NCI-H2029 (cell line): ENCODE measurements at regions not wholly inside any gene's neighbourhood (a gene's known extent, or its start where the extent isn't known, plus 50 kb on each side); places are given as distances from the start of the nearest gene placed in this dataset.

Experiments
- DNase-seq: peaks from one replicate; lab custom pipeline; 2025; lab: John Stamatoyannopoulos, UW

DNA sequence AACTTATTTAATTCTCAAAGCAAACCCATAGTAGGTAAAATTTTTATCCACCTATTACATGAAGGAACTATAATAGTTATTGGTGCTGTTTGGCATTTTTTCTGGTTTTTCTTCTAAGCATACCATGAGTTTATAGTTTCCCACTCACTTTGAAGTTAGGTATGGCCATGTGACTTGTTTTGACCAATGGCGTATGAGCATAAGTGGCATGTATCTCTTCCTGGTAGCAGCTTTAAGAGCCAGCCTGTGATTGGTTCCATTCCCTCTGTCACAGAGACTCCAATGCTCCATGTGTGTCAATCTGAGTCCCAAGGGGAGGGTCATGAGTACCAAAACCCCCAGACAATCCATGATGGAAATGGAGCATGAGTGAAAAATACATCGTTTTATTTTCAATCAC is 282.9 kb upstream of the N4BP1 start:
- DNase-seq = no peak

DNA sequence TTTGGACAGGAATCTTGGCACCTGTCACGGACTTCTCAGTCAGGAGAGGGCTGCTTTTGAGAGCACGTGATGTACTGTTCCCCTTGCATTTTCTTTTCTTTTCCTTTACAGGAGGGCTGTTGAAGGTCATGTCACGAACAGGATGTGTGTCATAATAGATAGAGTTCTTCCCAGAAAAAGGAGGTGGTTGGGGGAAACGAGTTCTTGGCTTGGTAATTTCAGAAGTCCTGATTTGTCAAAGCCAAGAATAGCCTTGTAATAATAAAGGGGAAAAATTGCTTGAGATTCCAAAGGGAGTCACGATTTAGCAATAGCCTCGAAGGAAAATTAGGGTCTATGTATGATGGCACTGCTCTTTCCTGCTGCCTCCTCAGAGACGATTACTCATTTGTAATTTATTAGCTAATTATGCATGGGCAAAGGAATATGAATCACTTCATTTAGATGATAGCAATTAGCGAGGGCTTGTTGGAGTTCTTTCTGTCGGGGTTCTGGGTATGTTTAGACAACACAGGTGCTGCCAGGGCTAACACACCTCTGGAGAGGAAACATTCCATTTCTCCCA is 277.7 kb upstream of the N4BP1 start:
- DNase-seq = no peak

DNA sequence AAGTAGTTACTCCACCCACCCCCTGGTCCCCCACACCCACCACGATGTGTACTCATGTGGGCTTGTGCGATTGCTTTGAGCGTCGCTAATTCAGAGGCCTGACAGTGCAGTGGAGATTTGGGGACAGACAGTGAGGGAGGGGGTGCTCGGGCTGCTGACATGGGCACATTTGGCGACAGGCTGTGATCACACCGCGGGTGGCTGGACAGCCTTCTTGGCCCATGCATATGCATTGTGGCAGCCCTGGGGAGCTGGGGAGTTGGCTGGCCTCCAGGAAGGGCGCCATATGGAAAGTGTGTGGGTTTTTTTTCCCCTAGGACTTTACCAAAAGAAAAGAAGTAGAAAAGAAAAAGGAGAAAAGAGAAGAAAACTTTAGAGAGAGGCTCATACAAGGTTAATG is 275.5 kb upstream of the N4BP1 start:
- no peak for DNase-seq

DNA sequence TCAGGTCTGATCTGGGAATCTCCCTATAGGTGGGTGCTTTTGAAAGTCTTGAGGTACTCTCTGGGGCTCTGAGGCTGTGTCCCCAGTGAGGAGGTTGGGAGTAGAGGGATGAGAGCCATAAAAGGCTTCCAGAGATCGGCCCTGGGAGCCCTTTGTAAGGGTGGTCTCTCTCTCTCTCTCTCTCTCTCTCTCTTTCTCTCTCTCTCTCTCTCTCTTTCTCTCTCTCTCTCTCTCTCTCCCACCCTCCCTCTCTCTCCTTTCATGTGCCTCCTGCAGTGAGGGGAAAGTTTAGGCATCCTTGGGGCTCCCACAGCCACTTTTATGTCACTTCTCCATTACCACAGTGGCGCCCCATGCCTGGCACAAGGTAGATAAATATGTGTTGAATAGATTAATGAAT is 271.3 kb upstream of the N4BP1 start:
- no peak for DNase-seq

DNA sequence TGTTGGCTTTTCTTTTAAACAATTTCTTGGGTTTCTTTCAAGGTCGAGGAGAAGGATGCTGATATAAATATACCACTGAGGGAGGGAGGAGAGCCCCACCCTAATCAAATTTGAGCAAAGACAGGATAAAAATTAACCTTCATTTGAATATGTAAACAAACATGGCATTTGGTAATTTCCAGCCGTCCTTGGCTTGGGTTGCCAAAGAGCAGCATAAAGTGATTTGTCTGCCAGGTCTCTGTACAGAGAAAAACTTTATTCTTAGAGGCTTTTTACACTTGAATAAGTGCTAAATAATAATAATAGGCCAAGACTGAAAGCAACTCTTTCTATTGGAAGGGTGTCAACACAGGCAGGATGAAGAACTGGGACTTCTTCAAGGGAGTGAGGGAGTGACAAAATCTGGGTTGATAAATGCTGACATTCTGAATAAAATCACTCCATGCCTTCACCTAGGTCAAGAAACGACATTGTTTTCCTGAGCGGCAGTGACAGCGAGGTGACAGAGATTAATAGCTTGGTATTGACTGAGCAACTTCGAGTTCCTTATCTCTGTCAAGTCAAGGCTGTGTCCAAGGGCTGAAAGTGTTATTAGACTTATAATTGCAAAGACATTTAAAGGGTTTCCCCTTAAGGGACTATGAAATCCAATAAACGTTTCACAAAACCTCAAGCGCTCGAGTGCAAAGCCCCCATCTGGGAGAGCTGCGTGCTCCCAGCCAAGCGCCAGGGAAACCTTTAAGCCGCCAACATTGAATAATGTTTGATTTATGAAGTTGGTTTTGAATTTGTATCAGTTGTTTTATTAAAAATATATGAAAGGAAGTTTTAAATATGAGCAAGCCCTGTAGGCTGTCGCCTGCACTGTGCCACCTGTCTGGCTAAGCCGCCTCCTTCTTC is 269.5 kb upstream of the N4BP1 start:
- no peak for DNase-seq

DNA sequence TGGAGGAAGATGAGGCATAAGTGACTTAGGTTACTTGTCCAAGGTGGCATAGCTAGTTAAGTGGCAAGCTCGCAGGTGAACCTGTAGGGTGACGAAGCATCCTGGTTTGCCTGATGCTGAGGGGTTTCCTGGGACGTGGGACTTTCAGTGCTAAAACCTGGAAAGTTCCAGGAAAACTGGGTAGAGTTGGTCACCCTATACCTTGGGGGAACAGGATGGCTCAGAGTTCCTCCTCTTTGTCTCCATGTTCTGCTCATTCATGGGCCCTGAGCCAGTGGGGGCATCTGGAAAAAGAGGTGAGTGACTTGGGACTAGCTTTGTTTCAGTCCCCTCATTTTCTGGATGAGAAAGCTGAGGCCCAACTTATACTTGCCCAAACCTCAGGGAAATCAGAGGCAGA is 268.0 kb upstream of the N4BP1 start:
- DNase-seq = no peak

DNA sequence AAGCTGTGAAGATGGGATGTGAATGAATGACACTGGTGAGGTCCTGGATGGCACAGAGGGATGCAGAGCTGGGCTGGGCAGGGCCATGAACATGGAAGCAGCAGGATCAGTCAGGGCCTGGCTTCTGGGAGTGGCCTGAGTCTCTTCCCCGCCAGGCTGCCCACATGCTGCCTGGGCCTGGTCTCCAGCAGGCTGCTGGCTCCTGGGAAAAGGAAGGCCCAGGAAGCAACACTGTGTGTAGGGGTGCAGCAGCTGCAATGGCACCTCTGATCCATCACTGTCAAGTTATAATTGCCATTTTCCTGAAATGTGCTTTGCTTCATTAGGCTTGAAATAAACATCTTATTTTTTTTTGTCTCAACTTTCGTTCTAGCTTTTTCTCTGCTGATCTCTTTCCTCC is 260.2 kb upstream of the N4BP1 start:
- no peak for DNase-seq

DNA sequence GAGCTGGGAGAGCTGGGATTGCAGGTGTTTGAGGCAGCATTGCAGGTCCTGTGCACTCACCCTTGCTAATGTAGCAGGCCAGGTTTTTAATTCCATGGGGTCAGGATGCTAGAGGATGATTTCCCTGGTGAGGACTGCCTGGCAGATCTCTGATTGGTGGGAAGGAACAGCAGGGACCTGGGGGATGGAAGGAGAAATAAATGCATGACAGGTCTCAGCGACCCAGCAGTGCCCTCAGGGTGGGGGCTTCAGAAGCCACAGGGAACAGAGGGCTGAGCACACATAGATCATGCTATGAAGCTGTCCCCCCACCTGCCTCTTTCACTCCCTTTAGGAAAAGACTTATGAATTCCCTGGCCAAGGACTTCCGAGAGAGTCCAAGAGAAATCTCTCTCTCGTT is 255.5 kb upstream of the N4BP1 start:
- DNase-seq = no peak

DNA sequence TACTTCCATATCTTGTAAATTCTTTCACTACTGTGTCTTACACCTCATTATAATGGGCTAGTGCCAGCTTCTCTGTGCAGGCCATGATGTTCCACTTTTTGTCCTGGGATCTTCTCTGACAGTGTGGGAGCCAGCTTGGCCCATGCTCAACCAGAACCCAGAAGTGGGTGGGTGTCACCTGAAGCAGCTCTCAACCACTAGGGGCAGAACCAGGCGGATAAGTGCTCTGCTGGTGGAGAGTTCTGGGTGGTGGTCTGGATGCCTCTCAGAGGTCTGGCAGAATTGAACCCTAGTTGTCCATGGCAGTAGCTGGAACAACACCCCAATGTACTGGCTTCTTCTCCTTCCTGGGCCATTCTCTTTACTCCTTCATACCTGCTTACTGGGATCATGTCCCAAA is 254.1 kb upstream of the N4BP1 start:
- no peak for DNase-seq

DNA sequence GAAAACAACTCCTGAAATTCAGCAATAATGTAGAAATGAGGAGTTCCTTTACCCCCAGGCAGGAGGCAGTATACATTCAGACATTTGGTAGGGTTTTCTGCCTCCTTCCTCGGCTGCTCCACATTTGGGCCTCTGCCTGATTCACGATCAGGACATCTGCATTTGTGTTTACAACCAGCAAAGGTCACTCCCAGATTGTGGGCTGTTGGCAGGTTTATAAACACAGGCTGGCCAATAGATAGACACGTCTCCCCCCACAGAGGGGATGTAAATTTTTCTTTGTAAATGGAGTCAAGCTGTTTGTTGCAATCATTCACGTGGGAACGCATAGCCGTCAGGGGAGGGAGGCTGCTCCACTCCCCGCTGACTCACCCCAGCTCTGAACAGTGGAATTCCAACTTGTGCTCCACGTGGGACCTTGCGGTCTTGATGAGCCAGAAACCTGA is 252.1 kb upstream of the N4BP1 start:
- DNase-seq = no peak

DNA sequence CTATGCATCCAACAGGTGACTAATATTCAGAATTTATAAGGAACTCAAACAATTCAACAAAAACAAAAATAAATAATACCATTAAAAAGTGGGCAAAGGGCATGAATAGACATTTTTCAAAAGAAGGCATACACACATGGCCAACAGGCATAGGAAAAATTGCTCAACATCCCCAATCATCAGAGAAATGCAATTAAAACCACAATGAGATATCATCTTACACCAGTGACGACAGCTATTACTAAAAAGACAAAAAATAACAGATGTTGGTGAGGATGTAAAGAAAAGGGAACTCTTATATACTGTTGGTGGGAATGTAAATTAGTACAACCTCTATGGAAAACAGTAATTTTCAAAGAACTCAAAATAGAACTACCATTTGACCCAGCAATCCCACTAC is 250.4 kb upstream of the N4BP1 start:
- no peak for DNase-seq

DNA sequence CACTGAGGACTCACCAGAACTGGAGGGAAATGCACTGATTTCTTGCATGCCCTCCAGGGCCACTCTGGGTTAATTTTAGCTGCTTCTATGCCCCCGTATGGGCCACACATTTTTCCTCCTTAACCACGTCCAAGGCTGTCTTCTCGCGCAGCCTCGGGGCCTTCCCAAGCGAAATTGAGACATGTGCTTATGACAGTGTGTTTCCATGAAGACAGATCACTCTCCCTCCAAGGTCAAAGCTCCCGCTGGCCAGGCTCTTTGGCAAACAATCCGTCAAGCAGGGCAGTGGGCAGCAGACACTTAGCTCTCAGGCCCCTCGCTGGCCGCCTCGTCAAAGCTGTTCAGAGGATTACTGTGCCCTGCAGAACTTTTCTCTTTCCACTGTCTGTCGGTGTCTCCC is 243.0 kb upstream of the N4BP1 start:
- DNase-seq = no peak

DNA sequence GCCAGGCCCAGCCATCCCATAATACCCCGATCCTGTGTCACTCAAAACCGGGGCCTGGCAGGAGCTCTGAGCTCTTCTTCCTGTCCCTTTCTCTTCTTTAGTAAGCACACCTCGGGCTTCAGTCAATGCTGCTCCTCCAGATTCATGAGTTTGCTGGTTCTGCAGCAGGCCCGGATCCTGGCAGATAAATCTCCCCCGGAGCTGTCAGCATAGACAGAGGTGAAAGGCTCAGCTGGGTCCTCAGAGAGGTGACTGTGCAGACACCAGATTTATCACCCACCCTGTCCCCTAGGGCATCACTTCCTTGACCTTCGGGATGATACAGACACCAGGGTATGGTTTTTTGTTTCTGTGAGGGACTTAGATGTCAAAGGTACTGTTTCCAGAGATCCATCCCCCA is 242.5 kb upstream of the N4BP1 start:
- no peak for DNase-seq

DNA sequence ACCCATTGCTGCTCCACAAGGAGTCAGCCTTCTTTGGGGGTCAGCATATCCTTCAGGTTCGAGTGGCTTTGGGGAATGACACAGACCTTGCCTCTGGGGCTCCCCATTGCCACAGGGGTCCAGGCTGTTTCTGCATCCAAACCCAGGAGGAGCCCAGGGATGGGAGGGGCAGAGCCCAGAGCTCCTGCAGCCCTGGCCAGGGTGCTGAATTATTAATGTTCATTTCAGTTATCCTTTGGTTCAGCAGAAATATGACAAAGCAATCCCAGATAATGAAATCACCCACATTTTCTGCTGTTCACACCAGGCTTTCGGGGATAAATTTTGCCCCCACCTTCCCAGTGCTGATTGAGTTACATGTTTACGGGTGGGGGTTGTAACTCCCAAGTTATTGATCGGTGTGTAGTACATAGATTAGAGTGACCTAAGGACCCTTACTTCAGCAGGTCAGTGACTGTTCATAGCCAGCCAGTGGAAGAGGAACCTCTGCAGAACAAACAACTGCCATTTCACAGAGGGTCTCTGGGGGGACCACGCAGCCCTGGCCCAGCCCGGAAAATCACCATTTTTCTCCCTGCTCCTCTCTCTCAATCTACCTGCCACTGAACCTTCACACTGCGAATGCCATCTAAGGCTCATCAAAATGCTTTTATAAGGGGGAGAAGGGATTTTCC is 240.3 kb upstream of the N4BP1 start:
- no peak for DNase-seq

DNA sequence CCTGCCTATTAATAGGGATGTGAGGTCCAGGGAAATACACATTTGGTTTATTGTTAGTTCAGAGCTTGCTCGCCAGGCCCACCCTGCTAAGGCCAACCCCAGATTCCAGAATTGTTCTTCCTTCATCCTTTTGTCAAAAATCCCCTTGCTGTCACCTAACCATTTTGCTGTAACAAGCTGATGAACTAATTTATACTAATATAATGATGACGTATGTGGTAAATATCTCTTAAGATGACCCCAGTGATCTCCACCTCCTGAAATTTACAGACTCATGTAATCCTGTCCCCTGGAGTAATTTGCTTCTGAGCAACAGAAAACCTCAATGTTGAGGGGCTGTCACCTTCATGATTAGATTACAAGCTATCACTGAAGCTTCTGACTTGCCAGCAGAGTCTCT is 236.3 kb upstream of the N4BP1 start:
- no peak for DNase-seq

DNA sequence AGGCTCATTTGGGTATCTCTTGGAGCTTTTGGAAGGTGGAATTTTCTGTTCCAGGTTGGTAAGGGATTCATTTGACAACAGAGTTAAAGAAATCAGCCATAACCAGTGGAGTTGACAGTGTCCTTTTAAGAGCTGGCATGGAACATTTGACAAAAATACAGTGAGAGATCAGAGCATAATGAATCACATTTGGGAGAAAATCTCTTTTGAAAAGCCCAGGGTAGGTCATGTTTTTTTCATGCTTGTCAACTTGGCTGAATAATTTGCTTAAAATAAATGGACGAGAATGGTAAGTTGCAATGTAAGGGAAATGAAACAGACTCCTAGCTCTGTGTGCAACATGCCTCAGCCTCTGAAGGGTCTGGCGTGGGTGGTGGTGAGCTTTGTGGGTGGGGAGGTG is 235.3 kb upstream of the N4BP1 start:
- DNase-seq = no peak

DNA sequence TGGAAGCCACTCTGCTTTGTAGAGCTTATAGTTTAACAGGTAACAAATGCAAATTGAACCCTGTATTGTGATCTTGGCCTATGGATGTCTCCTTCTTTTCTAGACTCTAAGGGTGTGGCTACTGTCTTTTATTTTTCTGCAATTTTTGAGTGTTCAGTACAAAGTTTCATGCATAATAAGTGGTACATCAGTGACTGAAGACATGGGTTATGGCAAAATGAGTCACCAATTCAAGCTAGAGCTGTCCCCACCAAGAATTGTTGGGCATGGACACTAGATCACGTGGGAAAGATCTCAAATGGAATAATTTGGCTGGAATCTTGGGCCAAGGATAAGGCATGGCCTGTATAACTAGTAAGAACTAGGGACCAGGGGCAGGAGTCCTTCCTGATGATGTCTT is 228.4 kb upstream of the N4BP1 start:
- DNase-seq = no peak

DNA sequence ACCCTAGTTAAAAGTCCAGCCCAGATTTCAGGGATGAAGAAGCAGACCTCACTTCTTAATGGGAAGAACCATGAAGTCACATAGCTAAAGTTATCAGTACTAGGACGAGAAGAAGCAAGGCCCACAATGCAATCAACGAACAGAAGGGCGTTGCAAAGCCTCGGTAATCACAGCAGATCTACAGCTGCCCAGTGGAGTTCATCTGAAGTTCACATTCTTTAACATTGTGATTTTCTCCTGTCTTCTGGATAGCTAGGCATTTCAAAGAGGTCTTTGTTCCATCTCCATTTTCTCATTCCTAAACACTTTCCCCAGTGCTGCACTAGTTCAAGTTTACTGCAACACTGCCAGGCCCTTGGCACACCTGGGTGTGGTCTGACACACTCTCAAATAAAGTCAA is 226.7 kb upstream of the N4BP1 start:
- DNase-seq = no peak

DNA sequence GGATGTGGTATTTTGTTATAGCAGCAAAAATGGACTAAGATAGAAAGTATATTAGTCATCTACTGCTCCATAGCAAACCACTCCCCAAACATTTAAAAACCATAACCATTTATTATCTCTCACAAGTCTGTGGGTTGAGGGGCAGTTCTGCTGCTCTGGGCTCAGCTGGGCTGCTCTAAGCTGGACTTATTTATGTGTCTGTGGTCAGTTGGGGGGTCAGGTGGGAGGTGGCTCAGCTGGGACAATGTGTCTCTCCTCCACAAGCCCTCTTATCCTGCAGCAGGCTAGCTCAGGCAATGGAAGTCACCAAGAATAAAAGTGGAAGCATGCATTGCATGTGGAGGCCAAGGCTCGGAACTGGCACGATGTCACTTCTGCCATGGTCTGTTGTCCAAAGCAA is 226.1 kb upstream of the N4BP1 start:
- no peak for DNase-seq

DNA sequence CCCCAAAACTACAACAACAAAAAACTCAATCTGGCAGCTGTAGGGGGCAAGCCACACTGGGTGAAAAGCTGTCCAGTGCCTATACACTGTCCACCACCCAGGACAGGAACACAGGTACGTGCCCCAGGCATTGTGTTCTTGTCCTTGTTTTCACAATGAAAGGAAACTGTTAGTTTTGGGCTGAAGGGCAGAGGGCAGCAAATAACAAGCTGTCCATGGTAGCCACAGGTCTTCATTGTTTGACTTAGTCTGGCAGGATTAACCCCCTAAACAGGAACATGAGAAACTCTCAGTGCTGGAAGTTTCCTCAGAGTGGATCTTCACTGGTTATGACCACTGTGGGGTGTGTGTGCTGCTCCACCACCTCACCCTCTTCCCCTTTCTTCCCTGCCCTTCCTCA is 224.6 kb upstream of the N4BP1 start:
- no peak for DNase-seq

DNA sequence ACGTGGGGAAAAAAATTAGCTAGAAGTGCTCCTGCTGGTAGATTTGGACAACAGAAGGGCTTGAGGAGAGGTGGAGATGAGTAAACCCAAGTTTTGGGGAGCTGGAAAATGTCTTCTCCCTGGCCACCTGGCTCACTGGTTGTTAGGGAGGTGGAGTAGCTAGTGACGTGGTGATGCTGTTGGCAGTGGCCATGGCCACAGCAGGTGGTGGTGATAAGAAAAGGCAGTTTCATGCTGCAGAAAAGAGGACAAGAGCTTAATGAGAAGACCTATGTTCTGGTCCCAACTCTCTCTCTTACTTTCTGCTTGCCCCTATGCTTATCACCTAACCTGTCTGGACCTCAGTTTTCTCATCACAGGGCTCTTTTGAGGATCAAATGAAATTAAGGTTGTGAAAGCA is 223.5 kb upstream of the N4BP1 start:
- DNase-seq = no peak

DNA sequence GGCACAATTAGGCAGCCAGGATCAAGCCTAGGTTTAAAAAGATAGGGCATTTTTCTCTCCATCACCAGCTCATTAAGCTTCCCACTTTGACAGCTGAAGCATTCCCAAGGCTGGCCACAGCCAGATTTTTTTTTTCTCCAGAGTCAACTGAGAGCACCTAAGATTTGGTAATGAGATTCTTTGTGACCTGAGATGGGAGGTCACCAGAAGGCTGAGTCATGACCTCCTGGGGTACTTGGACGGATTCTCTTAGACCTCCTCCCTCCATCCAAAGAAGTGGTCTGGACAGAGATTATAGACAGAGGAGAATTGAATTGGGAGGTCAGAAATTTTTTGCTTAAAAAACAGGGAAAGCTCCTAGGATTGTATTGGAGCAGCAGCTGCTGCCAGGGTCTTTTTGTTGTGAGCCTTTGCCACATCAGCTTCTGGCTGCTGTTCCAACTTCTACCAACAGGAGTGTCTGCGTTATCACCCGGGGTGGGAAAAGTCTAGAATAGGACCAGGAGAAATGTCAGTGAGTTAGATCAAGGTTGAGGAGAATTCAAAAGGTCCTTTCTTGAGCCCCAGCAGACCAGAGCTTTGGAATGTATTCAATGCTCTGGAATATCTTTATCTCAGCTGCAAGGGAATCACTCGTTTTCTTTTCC is 221.2 kb upstream of the N4BP1 start:
- no peak for DNase-seq
